BLaER1 (cell line): ENCODE measurements at regions not wholly inside any gene's neighbourhood (a gene's known extent, or its start where the extent isn't known, plus 50 kb on each side); places are given as distances from the start of the nearest gene placed in this dataset.
"Not testable (repeated sequence)": the region's sequence is repeated elsewhere in the genome, so short reads cannot be mapped to it uniquely, and the experiment has no call there.

Experiments
- H3K27ac ChIP-seq: shearing (Covaris generic); formaldehyde crosslinking; 2 replicates; pipeline ENCODE4 v1.8.1; 2022
- H3K27me3 ChIP-seq: shearing (Covaris generic); formaldehyde crosslinking; 2 replicates; pipeline ENCODE4 v1.8.1; 2022
- H3K36me3 ChIP-seq: shearing (Covaris generic); formaldehyde crosslinking; 2 replicates; pipeline ENCODE4 v1.8.1; 2022
- H3K4me1 ChIP-seq: shearing (Covaris generic); formaldehyde crosslinking; 2 replicates; pipeline ENCODE4 v1.8.1; 2022
- H3K4me2 ChIP-seq: shearing (Covaris generic); formaldehyde crosslinking; 2 replicates; pipeline ENCODE4 v1.8.1; 2022
- H3K4me3 ChIP-seq: shearing (Covaris generic); formaldehyde crosslinking; 2 replicates; pipeline ENCODE4 v1.8.1; 2022
- H3K9ac ChIP-seq: shearing (Covaris generic); formaldehyde crosslinking; 2 replicates; pipeline ENCODE4 v1.8.1; 2022
- H3K9me3 ChIP-seq: shearing (Covaris generic); formaldehyde crosslinking; 2 replicates; pipeline ENCODE4 v1.8.1; 2022
- H4K20me1 ChIP-seq: shearing (Covaris generic); formaldehyde crosslinking; 2 replicates; pipeline ENCODE4 v1.8.1; 2022
- Cebpa-rat ChIP-seq: shearing (Covaris generic); IDR thresholded peaks from 2 replicates; pipeline ENCODE4 v1.8.1; 2022

GRCh38 chr3:6447166-6447801, 413.6 kb upstream of the GRM7 start:
- no peak overlapping the region for H3K4me3 ChIP-seq
- no peaks in the 10 kb centered on the region for H3K36me3 ChIP-seq
- H3K9me3 ChIP-seq = no peaks in the 10 kb centered on the region
- no peaks in the 10 kb centered on the region for H4K20me1 ChIP-seq
- H3K4me2 ChIP-seq = no peak overlapping the region
- H3K27ac ChIP-seq = no peak overlapping the region
- no peak overlapping the region for H3K9ac ChIP-seq
- no peaks in the 10 kb centered on the region for H3K27me3 ChIP-seq
- TF ChIP-seq Cebpa-rat = no peak
- H3K4me1 ChIP-seq = no peaks in the 10 kb centered on the region

- Histone ChIP-seq H4K20me1 (no peaks in the 10 kb centered on the region), H3K9ac (no peak overlapping the region), H3K36me3 (no peaks in the 10 kb centered on the region), H3K27ac (no peak overlapping the region), H3K4me1 (no peaks in the 10 kb centered on the region), H3K4me3 (no peak overlapping the region), H3K27me3 (no peaks in the 10 kb centered on the region), H3K4me2 (no peak overlapping the region), H3K9me3 (no peaks in the 10 kb centered on the region)
- TF ChIP-seq Cebpa-rat = no peak
Measured at GRCh38 chr3:6448011-6448410, 412.9 kb upstream of the GRM7 start.

DNA sequence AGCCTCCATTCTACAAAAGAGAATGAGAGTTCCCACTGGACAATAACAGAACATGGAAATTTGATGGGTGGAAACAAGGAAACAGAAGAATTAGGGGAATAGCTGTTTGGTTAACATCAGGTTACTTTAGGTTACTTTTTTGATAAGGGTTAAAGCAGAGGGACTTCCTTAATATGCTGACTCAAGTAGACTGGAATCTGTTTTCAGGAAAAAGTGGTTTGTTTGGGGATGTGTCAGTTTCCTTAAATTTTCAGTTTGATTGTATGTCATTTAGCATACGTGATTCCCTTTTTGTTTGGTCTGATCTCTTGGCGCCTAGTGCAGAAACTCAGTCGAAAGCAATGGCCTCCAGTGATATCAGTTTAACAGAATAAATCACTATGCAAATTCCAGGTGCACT, 411.8 kb upstream of the GRM7 start:
- Histone ChIP-seq H3K4me3 (no peak overlapping the region), H3K4me1 (no peaks in the 10 kb centered on the region), H3K9ac (no peak overlapping the region), H3K4me2 (no peak overlapping the region), H3K27me3 (no peaks in the 10 kb centered on the region), H3K27ac (no peak overlapping the region), H4K20me1 (no peaks in the 10 kb centered on the region), H3K9me3 (no peaks in the 10 kb centered on the region), H3K36me3 (no peaks in the 10 kb centered on the region)
- no peak for TF ChIP-seq Cebpa-rat

DNA sequence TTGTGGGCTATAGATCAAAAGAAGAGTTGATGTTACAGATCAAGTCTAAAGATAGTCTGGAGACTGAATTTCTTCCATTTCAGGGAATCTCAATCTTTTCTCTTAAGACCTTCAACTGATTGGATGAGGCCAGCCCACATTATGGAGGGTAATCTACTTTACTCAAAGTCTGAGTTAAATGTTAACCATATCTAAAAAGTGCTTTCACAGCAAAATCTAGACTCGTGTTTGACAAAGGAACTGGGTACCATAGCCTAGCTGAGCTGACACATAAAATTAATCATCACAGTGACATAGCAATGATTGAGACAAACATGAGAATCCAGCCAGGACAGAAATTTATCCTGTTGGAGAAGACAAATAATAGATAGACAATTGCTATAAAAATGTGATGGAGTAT, 407.9 kb upstream of the GRM7 start:
- H3K27ac ChIP-seq = no peak overlapping the region
- TF ChIP-seq Cebpa-rat = no peak
- H3K4me1 ChIP-seq = no peaks in the 10 kb centered on the region
- H3K4me3 ChIP-seq = no peak overlapping the region
- H3K9ac ChIP-seq = no peak overlapping the region
- H4K20me1 ChIP-seq = no peaks in the 10 kb centered on the region
- no peak overlapping the region for H3K4me2 ChIP-seq
- no peaks in the 10 kb centered on the region for H3K9me3 ChIP-seq
- H3K36me3 ChIP-seq = no peaks in the 10 kb centered on the region
- no peaks in the 10 kb centered on the region for H3K27me3 ChIP-seq

GRCh38 chr3:6455031-6455430, 405.9 kb upstream of the GRM7 start:
- H3K27me3 ChIP-seq = no peaks in the 10 kb centered on the region
- H3K4me1 ChIP-seq = no peaks in the 10 kb centered on the region
- H3K9ac ChIP-seq = no peak overlapping the region
- H4K20me1 ChIP-seq = no peaks in the 10 kb centered on the region
- no peak overlapping the region for H3K4me3 ChIP-seq
- H3K4me2 ChIP-seq = no peak overlapping the region
- TF ChIP-seq Cebpa-rat = no peak
- H3K36me3 ChIP-seq = no peaks in the 10 kb centered on the region
- H3K27ac ChIP-seq = no peak overlapping the region
- no peaks in the 10 kb centered on the region for H3K9me3 ChIP-seq

- no peaks in the 10 kb centered on the region for H3K36me3 ChIP-seq
- H3K4me2 ChIP-seq = no peak overlapping the region
- H3K9me3 ChIP-seq = no peaks in the 10 kb centered on the region
- H3K27me3 ChIP-seq = no peaks in the 10 kb centered on the region
- no peaks in the 10 kb centered on the region for H4K20me1 ChIP-seq
- no peak for TF ChIP-seq Cebpa-rat
- no peak overlapping the region for H3K27ac ChIP-seq
- H3K9ac ChIP-seq = no peak overlapping the region
- H3K4me3 ChIP-seq = no peak overlapping the region
- H3K4me1 ChIP-seq = no peaks in the 10 kb centered on the region
Measured at GRCh38 chr3:6467186-6467585, 393.7 kb upstream of the GRM7 start.

DNA sequence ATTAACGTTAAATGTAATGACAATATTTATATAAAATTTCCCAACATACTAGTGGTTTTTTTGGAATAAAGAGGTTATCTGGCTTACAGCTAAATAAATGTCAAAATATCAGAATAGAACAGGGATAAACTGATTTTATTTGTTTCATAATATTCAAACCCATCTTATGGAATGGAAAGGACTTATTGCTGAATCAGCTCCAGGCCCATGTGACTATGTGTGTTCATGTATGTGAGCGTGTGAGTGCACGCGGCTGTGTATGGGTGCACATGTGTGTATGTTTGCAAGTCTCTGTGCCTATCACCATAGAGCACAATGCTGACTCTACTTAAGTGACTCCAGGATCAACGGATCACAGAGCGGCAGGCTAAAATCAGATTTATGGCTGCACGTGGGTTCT, 392.3 kb upstream of the GRM7 start:
- no peak overlapping the region for H3K4me3 ChIP-seq
- H3K4me2 ChIP-seq = no peak overlapping the region
- H3K27ac ChIP-seq = no peak overlapping the region
- no peaks in the 10 kb centered on the region for H3K36me3 ChIP-seq
- H3K9me3 ChIP-seq = no peaks in the 10 kb centered on the region
- H3K9ac ChIP-seq = no peak overlapping the region
- no peak for TF ChIP-seq Cebpa-rat
- H3K4me1 ChIP-seq = no peaks in the 10 kb centered on the region
- no peaks in the 10 kb centered on the region for H3K27me3 ChIP-seq
- H4K20me1 ChIP-seq = no peaks in the 10 kb centered on the region

DNA sequence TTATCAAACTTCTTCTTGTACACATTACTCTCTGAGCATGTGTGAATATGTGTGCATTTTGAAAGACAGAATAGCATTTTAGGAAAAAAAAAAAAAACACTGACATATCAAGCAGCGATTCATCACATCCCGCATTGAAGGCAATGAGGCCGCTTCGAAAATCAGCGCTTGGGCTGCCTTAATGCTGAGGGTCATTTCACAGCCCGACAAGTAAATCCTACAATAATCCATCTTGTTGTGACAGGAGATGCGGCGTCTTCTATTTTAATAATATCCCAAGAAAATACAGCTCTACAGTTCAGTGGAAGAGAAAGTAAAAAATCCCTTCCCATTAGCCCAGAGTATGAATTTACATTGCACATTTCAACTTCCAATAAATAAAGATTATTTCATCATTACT, 389.2 kb upstream of the GRM7 start:
- Histone ChIP-seq H3K9ac (no peak overlapping the region), H3K9me3 (no peaks in the 10 kb centered on the region), H4K20me1 (no peaks in the 10 kb centered on the region), H3K27me3 (no peaks in the 10 kb centered on the region), H3K4me3 (no peak overlapping the region), H3K4me1 (no peaks in the 10 kb centered on the region), H3K36me3 (no peaks in the 10 kb centered on the region), H3K27ac (no peak overlapping the region), H3K4me2 (no peak overlapping the region)
- TF ChIP-seq Cebpa-rat = no peak

- H3K4me3 ChIP-seq, H3K4me2 ChIP-seq: not testable (repeated sequence)
Measured at GRCh38 chr3:6490487-6491327, 370.2 kb upstream of the GRM7 start.

DNA sequence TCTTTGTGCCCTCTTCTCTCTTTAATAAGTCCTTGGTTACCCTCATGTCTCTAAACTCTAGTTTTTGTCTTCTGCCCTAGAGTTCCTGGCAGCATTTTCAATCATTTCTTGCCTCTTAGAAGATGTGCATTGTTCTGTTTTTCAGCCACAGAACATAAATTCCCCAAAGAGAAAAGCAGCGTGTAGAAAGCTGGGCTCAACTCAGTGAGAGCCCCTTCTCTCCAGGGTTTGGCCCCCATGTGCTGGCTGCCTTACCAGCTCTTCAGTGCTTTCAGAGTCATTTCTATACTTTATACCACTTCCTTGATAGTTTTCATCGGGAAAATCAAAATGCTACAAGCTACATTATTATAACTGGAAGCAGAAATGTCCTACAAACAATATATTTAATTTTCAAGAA, 369.1 kb upstream of the GRM7 start:
- Histone ChIP-seq H3K4me3 (no peak overlapping the region), H3K4me2 (no peak overlapping the region), H3K27me3 (no peaks in the 10 kb centered on the region), H3K4me1 (no peaks in the 10 kb centered on the region), H3K9ac (no peak overlapping the region), H3K36me3 (no peaks in the 10 kb centered on the region), H4K20me1 (no peaks in the 10 kb centered on the region), H3K9me3 (no peaks in the 10 kb centered on the region), H3K27ac (no peak overlapping the region)
- TF ChIP-seq Cebpa-rat = no peak

More at GRCh38 chr3:6490487-6491327, 370.2 kb upstream of the GRM7 start:
- H3K9me3 ChIP-seq, H4K20me1 ChIP-seq, H3K4me1 ChIP-seq, H3K27ac ChIP-seq, H3K27me3 ChIP-seq, H3K9ac ChIP-seq, H3K36me3 ChIP-seq: not testable (repeated sequence)

DNA sequence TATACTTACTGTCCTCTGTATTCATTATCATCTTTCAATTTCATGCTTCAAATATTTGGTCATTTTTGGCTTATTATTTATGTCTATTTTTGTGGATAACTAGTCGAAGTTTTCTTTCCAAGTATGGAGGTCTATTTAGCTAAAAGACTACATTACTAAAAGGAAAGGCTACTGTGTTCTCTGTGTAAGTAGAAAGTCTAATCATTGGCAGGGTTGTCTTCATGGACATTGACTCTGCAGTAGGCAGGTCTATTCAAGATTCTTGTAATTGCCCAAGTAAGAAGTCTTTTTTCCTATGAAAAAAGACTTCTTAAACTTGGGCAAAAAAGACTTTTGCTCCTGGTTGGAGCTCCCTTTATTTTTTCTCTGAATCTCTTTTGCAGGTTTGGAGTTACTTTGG, 368.6 kb upstream of the GRM7 start:
- Histone ChIP-seq H3K4me3 (no peak overlapping the region), H3K4me2 (no peak overlapping the region)
- no peak for TF ChIP-seq Cebpa-rat

GRCh38 chr3:6498944-6499343, 362.0 kb upstream of the GRM7 start:
- H3K4me2 ChIP-seq, H3K4me1 ChIP-seq, H4K20me1 ChIP-seq, H3K36me3 ChIP-seq, H3K27me3 ChIP-seq, H3K9me3 ChIP-seq, H3K4me3 ChIP-seq, H3K9ac ChIP-seq, H3K27ac ChIP-seq: not testable (repeated sequence)

More for the DNA sequence above, 368.6 kb upstream of the GRM7 start:
- no peaks in the 10 kb centered on the region for H3K36me3 ChIP-seq
- no peak overlapping the region for H3K27ac ChIP-seq
- no peaks in the 10 kb centered on the region for H3K4me1 ChIP-seq
- H3K9ac ChIP-seq = no peak overlapping the region
- no peaks in the 10 kb centered on the region for H4K20me1 ChIP-seq
- H3K27me3 ChIP-seq = no peaks in the 10 kb centered on the region
- H3K9me3 ChIP-seq = no peaks in the 10 kb centered on the region
